ENCODE measurements at regions not wholly inside any gene's neighbourhood (a gene's known extent, or its start where the extent isn't known, plus 50 kb on each side); places are given as distances from the start of the nearest gene placed in this dataset.

- CTCF ChIA-PET, result no interaction called here
- H3K36me3 Mint-ChIP-seq (ENCODE audit: low read depth), result no peaks in the 10 kb centered on the region
- H3K27ac Mint-ChIP-seq, result no peak overlapping the region
Observed at GRCh38 chr9:107587191-107587963, 97.8 kb upstream of the KLF4 start.

DNA sequence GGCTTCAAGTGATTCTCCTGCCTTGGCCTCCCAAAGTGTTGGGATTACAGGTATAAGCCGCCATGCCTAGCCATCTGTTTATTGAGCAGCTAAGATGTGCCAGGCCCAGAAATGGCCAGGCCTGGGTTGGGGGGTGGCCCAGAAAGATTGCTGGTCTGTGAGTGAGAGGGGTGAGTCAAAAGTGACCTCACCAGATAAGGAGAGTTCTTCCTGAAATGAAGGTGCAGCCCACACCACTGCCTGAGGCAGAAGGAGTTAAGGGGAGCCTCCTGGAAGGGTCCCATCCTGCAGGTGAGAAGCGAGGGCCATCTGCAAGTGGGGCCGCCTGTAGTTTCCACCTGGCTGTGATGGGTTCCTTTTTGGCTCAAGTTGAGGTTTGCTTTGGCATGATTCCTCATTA is 96.9 kb upstream of the KLF4 start:
- Mint-ChIP-seq H3K27ac (no peak overlapping the region), H3K27me3 (peaks cover 6% of the 10 kb centered on the region), H3K9me3 (no peaks in the 10 kb centered on the region), H3K4me3 (no peak overlapping the region), H3K36me3 (ENCODE audit: low read depth) (no peaks in the 10 kb centered on the region), H3K4me1 (peaks cover 2% of the 10 kb centered on the region)
- CTCF ChIA-PET, result no interaction called here
- DNase-seq (no peak), ATAC-seq (ENCODE audit: low read depth) (no peak)
- POLR2A ChIA-PET, result no interaction called here
- intact Hi-C loops (cut with micrococcal nuclease), result no loop called here
- TF ChIP-seq, protein P1, sequence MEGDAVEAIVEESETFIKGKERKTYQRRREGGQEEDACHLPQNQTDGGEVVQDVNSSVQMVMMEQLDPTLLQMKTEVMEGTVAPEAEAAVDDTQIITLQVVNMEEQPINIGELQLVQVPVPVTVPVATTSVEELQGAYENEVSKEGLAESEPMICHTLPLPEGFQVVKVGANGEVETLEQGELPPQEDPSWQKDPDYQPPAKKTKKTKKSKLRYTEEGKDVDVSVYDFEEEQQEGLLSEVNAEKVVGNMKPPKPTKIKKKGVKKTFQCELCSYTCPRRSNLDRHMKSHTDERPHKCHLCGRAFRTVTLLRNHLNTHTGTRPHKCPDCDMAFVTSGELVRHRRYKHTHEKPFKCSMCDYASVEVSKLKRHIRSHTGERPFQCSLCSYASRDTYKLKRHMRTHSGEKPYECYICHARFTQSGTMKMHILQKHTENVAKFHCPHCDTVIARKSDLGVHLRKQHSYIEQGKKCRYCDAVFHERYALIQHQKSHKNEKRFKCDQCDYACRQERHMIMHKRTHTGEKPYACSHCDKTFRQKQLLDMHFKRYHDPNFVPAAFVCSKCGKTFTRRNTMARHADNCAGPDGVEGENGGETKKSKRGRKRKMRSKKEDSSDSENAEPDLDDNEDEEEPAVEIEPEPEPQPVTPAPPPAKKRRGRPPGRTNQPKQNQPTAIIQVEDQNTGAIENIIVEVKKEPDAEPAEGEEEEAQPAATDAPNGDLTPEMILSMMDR (IDR thresholded peaks at IDR 0.05), result no peak

More at GRCh38 chr9:107587191-107587963, 97.8 kb upstream of the KLF4 start:
- DNase-seq, result no peak
- POLR2A ChIA-PET, result no interaction called here
- Mint-ChIP-seq H3K4me1 (peaks cover 2% of the 10 kb centered on the region), H3K9me3 (no peaks in the 10 kb centered on the region), H3K27me3 (peaks cover 6% of the 10 kb centered on the region), H3K4me3 (no peak overlapping the region)
- intact Hi-C loops (cut with micrococcal nuclease), result no loop called here
- ATAC-seq (ENCODE audit: low read depth), result no peak
- TF ChIP-seq, protein P1 (IDR thresholded peaks at IDR 0.05), result no peak

DNA sequence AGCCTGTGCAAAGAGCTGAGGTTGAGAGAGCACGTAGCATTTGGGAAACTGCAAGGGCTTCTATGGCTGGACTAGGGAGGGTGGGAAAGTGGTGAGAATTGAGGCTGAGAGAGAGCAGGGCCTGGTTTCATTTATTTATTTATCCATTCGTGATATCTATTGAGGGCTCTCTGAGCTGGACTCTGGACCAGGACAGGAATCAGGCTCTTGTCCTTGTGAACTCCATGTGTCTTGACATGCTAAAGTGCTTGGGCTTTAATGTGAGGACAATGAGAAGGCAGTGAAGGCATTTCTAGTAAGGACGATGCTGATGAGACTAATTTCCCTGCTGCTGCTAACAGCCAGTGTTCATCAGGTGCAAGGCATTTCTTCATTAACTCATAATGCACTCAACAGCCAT is 95.9 kb upstream of the KLF4 start:
- DNase-seq (no peak), ATAC-seq (ENCODE audit: low read depth) (no peak)
- POLR2A ChIA-PET, result no interaction called here
- TF ChIP-seq, protein P1 (IDR thresholded peaks at IDR 0.05), result no peak
- Mint-ChIP-seq H3K27ac (no peak overlapping the region), H3K4me1 (peaks cover 2% of the 10 kb centered on the region), H3K36me3 (ENCODE audit: low read depth) (no peaks in the 10 kb centered on the region), H3K9me3 (no peaks in the 10 kb centered on the region), H3K27me3 (peaks cover 7% of the 10 kb centered on the region), H3K4me3 (no peak overlapping the region)
- intact Hi-C loops (cut with micrococcal nuclease), result no loop called here
- CTCF ChIA-PET, result no interaction called here

- TF ChIP-seq, protein P1 (IDR thresholded peaks at IDR 0.05), result no peak
- Mint-ChIP-seq H3K36me3 (ENCODE audit: low read depth) (no peaks in the 10 kb centered on the region), H3K4me3 (no peak overlapping the region), H3K27me3 (peaks cover 7% of the 10 kb centered on the region), H3K27ac (no peak overlapping the region), H3K9me3 (no peaks in the 10 kb centered on the region), H3K4me1 (peaks cover 2% of the 10 kb centered on the region)
- intact Hi-C loops (cut with micrococcal nuclease), result no loop called here
- no peak for DNase-seq
- CTCF ChIA-PET, result no interaction called here
- POLR2A ChIA-PET, result no interaction called here
- ATAC-seq (ENCODE audit: low read depth), result no peak
Observed at GRCh38 chr9:107584944-107585343, 95.4 kb upstream of the KLF4 start.

GRCh38 chr9:107584186-107584585 is 94.6 kb upstream of the KLF4 start:
- intact Hi-C loops (cut with micrococcal nuclease), result no loop called here
- no peak for ATAC-seq (ENCODE audit: low read depth)
- no peak overlapping the region for H3K4me3 Mint-ChIP-seq
- POLR2A ChIA-PET, result no interaction called here
- no peak for DNase-seq
- H3K4me1 Mint-ChIP-seq, result peaks cover 2% of the 10 kb centered on the region
- TF ChIP-seq, protein P1 (IDR thresholded peaks at IDR 0.05), result no peak
- peaks cover 7% of the 10 kb centered on the region for H3K27me3 Mint-ChIP-seq
- no peak overlapping the region for H3K27ac Mint-ChIP-seq
- no peaks in the 10 kb centered on the region for H3K9me3 Mint-ChIP-seq
- H3K36me3 Mint-ChIP-seq (ENCODE audit: low read depth), result no peaks in the 10 kb centered on the region
- CTCF ChIA-PET, result no interaction called here
